Esophagus squamous epithelium (tissue), 4 donors: ENCODE measurements at regions not wholly inside any gene's neighbourhood (a gene's known extent, or its start where the extent isn't known, plus 50 kb on each side); places are given as distances from the start of the nearest gene placed in this dataset.
A peak's percentile ranks its signal among the peaks of the same experiment; 100 is the strongest.

Source experiments
- POLR2A ChIP-seq, 4 donors: fragments of 450-650 bp; IDR thresholded peaks; one replicate each; pipeline ENCODE4 v1.6.1; 2017; ENCODE audit warnings: antibody characterized with exemption in 4 of 4, mild to moderate bottlenecking in 4 of 4, moderate library complexity in 3 of 4
- TF ChIP-seq, protein P1 (sequence below), 6 experiments: fragments of 450-650 bp in 4 of 6; fragments of 200-600 bp in 2 of 6; sonication (generic) in 2 of 6; IDR thresholded peaks; one replicate each; pipeline ENCODE4 v1.5.1; 2016 to 2019; ENCODE audit warnings: antibody characterized with exemption in 6 of 6, mild to moderate bottlenecking in 4 of 6, moderate library complexity in 4 of 6

DNA sequence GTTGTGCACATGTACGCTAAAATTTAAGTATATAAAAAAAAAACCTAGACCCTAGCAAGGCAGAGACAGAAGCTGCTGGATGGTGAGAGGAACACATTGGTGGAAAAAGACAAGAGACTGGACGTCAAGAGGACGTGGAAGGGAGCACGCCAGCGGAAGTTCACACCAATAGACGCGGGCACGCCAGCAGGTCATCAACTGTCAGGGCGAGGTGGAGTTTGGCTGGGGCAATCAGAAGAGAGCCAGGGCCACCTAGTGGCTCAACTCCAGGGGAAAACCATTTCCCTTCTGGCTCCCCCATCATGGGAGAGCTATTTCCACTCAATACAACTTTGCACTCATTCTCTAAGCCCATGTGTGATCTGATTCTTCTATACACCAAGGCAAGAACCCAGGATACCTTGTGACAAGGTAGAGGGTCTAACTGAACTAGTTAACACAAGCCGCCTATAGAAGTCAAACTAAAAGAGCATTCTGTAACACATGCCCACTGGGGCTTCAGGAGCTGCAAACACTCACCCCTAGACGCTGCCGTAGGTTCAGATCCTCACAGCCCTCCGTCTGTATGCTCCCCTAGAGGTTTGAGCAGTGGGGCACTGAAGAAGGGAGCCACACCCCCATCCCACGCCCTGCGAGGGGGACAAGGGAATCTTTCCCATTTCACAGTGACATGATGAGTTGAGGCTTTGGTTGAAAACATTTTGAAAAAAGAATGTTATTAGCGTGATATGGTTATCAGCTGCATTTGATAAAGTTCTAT is 702.7 kb downstream of the TMTC2 start:
- TF ChIP-seq POLR2A (IDR thresholded peaks at IDR 0.05): no peak
- TF ChIP-seq, protein P1, sequence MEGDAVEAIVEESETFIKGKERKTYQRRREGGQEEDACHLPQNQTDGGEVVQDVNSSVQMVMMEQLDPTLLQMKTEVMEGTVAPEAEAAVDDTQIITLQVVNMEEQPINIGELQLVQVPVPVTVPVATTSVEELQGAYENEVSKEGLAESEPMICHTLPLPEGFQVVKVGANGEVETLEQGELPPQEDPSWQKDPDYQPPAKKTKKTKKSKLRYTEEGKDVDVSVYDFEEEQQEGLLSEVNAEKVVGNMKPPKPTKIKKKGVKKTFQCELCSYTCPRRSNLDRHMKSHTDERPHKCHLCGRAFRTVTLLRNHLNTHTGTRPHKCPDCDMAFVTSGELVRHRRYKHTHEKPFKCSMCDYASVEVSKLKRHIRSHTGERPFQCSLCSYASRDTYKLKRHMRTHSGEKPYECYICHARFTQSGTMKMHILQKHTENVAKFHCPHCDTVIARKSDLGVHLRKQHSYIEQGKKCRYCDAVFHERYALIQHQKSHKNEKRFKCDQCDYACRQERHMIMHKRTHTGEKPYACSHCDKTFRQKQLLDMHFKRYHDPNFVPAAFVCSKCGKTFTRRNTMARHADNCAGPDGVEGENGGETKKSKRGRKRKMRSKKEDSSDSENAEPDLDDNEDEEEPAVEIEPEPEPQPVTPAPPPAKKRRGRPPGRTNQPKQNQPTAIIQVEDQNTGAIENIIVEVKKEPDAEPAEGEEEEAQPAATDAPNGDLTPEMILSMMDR (IDR thresholded peaks at IDR 0.05): peak in 1 of 6 experiments; percentile 25
